22Rv1 (cell line): ENCODE measurements at regions not wholly inside any gene's neighbourhood (a gene's known extent, or its start where the extent isn't known, plus 50 kb on each side); places are given as distances from the start of the nearest gene placed in this dataset.

ENCODE experiments used
- H3K27ac ChIP-seq: fragments of 450-650 bp; 2 replicates; pipeline ENCODE4 v1.5.1; 2017
- CTCF ChIP-seq: fragments of 450-650 bp; IDR thresholded peaks from 2 replicates; pipeline ENCODE4 v1.5.1; 2017; ENCODE audit warnings: mild to moderate bottlenecking
- ZFX ChIP-seq: fragments of 450-650 bp; IDR thresholded peaks from 2 replicates; pipeline ENCODE4 v1.6.1; 2017; ENCODE audit warnings: antibody characterized with exemption, borderline replicate concordance

GRCh38 chr2:177026253-177026652 lies 186.3 kb upstream of the HNRNPA3 start:
- no peak for TF ChIP-seq CTCF
- no peak for TF ChIP-seq ZFX
- H3K27ac ChIP-seq = no peak overlapping the region

GRCh38 chr2:177026956-177027355 lies 185.6 kb upstream of the HNRNPA3 start:
- no peak overlapping the region for H3K27ac ChIP-seq
- no peak for TF ChIP-seq ZFX
- no peak for TF ChIP-seq CTCF

- no peak for TF ChIP-seq CTCF
- no peak for TF ChIP-seq ZFX
- H3K27ac ChIP-seq = no peak overlapping the region
Observed at GRCh38 chr2:177028296-177028695, 184.3 kb upstream of the HNRNPA3 start.

- no peak overlapping the region for H3K27ac ChIP-seq
- TF ChIP-seq ZFX (no peak), CTCF (no peak)
Observed at GRCh38 chr2:177029075-177029474, 183.5 kb upstream of the HNRNPA3 start.

GRCh38 chr2:177029501-177029900 lies 183.1 kb upstream of the HNRNPA3 start:
- TF ChIP-seq ZFX = no peak
- peak; percentile 27 for TF ChIP-seq CTCF
- no peak overlapping the region for H3K27ac ChIP-seq

GRCh38 chr2:177029901-177030300 lies 182.7 kb upstream of the HNRNPA3 start:
- TF ChIP-seq CTCF (no peak), ZFX (no peak)
- no peak overlapping the region for H3K27ac ChIP-seq

- TF ChIP-seq ZFX (no peak), CTCF (no peak)
- no peak overlapping the region for H3K27ac ChIP-seq
Observed at GRCh38 chr2:177030451-177031105, 182.0 kb upstream of the HNRNPA3 start.
